Calu3 (cell line): ENCODE measurements at regions not wholly inside any gene's neighbourhood (a gene's known extent, or its start where the extent isn't known, plus 50 kb on each side); places are given as distances from the start of the nearest gene placed in this dataset.

ENCODE experiments used
- BruUV-seq: library from RNA; stranded (reverse); fragments of 400-500 nt; replicated peaks from 2 replicates; lab custom pipeline; 2021; lab: Mats Ljungman, UMichigan
- CTCF ChIA-PET: fragments of 300-600 bp; sonication (Branson Sonifier 250); formaldehyde crosslinking; loops from one replicate; lab custom pipeline; 2022; ENCODE audit warnings: antibody characterized with exemption; lab: Charles Lee
- DNase-seq: peaks from one replicate; pipeline ENCODE4 v3.0.0; 2022
- H3K27ac Mint-ChIP-seq: one replicate; pipeline ENCODE4 v1.8.0; 2022; ENCODE audit warnings: mixed read lengths; ENCODE audit not compliant: unreplicated experiment
- H3K27me3 Mint-ChIP-seq: one replicate; pipeline ENCODE4 v1.8.0; 2022; ENCODE audit warnings: mixed read lengths; ENCODE audit not compliant: unreplicated experiment
- H3K36me3 Mint-ChIP-seq: one replicate; pipeline ENCODE4 v1.8.0; 2022; ENCODE audit warnings: mild to moderate bottlenecking, moderate library complexity, mixed read lengths; ENCODE audit not compliant: insufficient read depth, unreplicated experiment
- H3K4me1 Mint-ChIP-seq: one replicate; pipeline ENCODE4 v1.8.0; 2022; ENCODE audit warnings: mild to moderate bottlenecking, low read depth, mixed read lengths; ENCODE audit not compliant: unreplicated experiment
- H3K4me3 Mint-ChIP-seq: one replicate; pipeline ENCODE4 v1.8.0; 2022; ENCODE audit warnings: mild to moderate bottlenecking, low read depth, moderate library complexity, mixed read lengths; ENCODE audit not compliant: unreplicated experiment
- H3K9me3 Mint-ChIP-seq: one replicate; pipeline ENCODE4 v1.8.0; 2022; ENCODE audit warnings: low read depth, mixed read lengths; ENCODE audit not compliant: unreplicated experiment
- CTCF ChIP-seq: fragments of 200-600 bp; IDR thresholded peaks from one replicate; pipeline ENCODE4 v1.8.0; 2022; ENCODE audit warnings: antibody characterized with exemption; ENCODE audit not compliant: unreplicated experiment
- intact Hi-C: fragments of 100-400 bp; cut with micrococcal nuclease; formaldehyde crosslinking; loops from one replicate; pipeline ENCODE4 v1.10.0; 2022; ENCODE audit not compliant: unreplicated experiment

GRCh38 chrX:69279234-69279633 lies 114.0 kb upstream of the PJA1 start:
- Mint-ChIP-seq H3K4me3 (no peak overlapping the region), H3K27ac (no peak overlapping the region), H3K9me3 (no peaks in the 10 kb centered on the region), H3K36me3 (no peaks in the 10 kb centered on the region), H3K27me3 (peaks cover 25% of the 10 kb centered on the region), H3K4me1 (peaks cover 8% of the 10 kb centered on the region)
- CTCF ChIA-PET, result no interaction called here
- BruUV-seq, result no TSS peak
- no peak for DNase-seq
- intact Hi-C loops, result no loop called here
- no peak for TF ChIP-seq CTCF

GRCh38 chrX:69278031-69278687 lies 112.9 kb upstream of the PJA1 start:
- H3K4me3 Mint-ChIP-seq, result no peak overlapping the region
- intact Hi-C loops, result no loop called here

GRCh38 chrX:69277369-69277990 lies 112.2 kb upstream of the PJA1 start:
- Mint-ChIP-seq H3K4me1 (peaks cover 8% of the 10 kb centered on the region), H3K27me3 (peaks cover 25% of the 10 kb centered on the region), H3K4me3 (no peak overlapping the region), H3K36me3 (no peaks in the 10 kb centered on the region), H3K9me3 (no peaks in the 10 kb centered on the region), H3K27ac (no peak overlapping the region)
- DNase-seq, result no peak
- TF ChIP-seq CTCF, result no peak
- CTCF ChIA-PET, result no interaction called here
- BruUV-seq, result no TSS peak
- intact Hi-C loops, result no loop called here

More at GRCh38 chrX:69278031-69278687, 112.9 kb upstream of the PJA1 start:
- TF ChIP-seq CTCF, result no peak
- Mint-ChIP-seq H3K4me1 (peaks cover 8% of the 10 kb centered on the region), H3K27ac (no peak overlapping the region), H3K36me3 (no peaks in the 10 kb centered on the region), H3K27me3 (peaks cover 25% of the 10 kb centered on the region), H3K9me3 (no peaks in the 10 kb centered on the region)
- BruUV-seq, result no TSS peak
- DNase-seq, result no peak
- CTCF ChIA-PET, result no interaction called here

GRCh38 chrX:69268611-69269010 lies 103.4 kb upstream of the PJA1 start:
- DNase-seq, result no peak
- Mint-ChIP-seq H3K9me3 (no peaks in the 10 kb centered on the region), H3K27ac (no peak overlapping the region), H3K4me1 (peaks cover 8% of the 10 kb centered on the region), H3K4me3 (no peak overlapping the region), H3K27me3 (no peaks in the 10 kb centered on the region), H3K36me3 (no peaks in the 10 kb centered on the region)
- no peak for TF ChIP-seq CTCF
- CTCF ChIA-PET, result no interaction called here
- intact Hi-C loops, result no loop called here
- no TSS peak for BruUV-seq
